ENCODE measurements at regions not wholly inside any gene's neighbourhood (a gene's known extent, or its start where the extent isn't known, plus 50 kb on each side); places are given as distances from the start of the nearest gene placed in this dataset.

DNA sequence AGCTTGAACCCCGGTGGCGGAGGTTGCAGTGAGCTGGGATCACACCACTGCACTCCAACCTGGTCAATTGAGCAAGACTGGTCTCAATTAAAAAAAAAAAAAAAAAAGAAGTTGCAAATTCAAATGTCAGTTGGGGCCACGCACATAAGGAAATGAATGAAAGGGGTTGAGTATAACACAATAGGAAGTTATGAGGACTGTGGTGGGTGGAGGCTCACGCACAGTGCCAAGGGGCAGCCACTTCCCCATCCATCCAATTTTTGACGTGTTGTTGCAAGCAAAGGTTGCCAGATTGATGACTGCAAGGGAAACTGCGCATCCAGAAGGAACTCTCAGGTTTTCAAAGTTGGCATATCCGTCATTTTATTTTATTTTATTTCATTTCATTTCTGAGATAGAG is 532.2 kb downstream of the NTRK3 start:
- H3K4me3 ChIP-seq (ENCODE audit: insufficient read depth, low read depth, low read length): no peak overlapping the region
- DNase-seq: no peak
- H3K27me3 ChIP-seq (ENCODE audit: control insufficient read depth, insufficient read depth, low read length): no peaks in the 10 kb centered on the region; the same call in 1 of the 2 replicates
- H3K36me3 ChIP-seq (replicated peaks; ENCODE audit: control insufficient read depth, insufficient read depth, low read length): no peaks in the 10 kb centered on the region

DNA sequence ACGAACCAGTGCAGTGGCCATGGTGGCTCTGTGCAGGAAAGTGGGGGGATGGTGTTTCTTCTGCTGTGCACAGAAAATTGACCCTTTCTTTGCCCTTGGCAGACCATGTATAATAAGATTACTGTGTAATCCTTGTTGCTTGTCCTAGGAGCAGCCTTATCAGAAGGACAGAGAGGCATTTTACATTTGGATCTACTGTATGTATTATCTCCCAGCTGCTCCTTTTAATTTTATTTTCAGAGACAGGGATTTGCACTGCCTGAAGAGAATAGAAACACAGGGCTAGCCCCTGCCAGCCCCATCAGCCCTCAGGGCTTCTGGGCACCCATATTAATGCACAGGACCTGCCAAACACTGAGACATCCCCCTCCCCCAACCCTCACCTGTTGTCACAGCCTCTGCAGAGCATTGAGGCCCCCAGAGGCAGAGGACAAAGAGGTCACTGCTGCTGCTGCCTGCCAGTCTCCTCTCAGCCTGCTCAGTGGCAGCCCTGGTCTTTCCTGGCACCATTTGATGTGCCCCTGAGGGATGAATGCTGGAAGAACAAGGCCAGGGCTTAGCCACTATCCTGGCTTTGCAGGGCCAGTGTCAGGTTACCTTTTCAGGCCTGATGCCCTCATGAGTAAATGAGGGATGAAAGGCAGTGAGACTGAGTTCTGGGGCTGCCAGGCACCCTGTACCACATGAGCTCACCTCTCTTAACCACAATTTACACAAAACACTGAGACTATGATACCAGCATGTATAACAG is 533.4 kb downstream of the NTRK3 start:
- no peaks in the 10 kb centered on the region; the same call in 1 of the 2 replicates for H3K27me3 ChIP-seq (ENCODE audit: control insufficient read depth, insufficient read depth, low read length)
- H3K4me3 ChIP-seq (ENCODE audit: insufficient read depth, low read depth, low read length): no peak overlapping the region
- peak; percentile 16 for DNase-seq
- H3K36me3 ChIP-seq (replicated peaks; ENCODE audit: control insufficient read depth, insufficient read depth, low read length): no peaks in the 10 kb centered on the region

DNA sequence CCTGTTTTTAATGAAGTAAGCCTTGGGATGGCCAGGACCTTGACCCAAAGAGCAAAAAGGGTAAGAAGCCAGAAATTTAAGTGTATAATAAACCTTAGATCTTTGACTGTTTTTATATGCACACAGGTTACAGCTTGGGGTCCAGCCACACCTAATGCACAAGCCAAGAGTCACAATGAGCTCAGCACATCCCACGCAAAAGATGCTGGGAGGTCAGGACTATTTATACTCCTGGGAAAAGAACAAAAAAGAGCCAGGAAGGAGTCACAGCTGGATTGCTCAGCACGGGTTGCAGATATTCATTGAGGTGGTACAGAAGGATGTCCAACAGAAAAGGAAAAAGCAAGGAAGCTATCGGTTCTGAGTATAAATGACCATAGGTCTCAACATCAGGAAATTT is 536.3 kb downstream of the NTRK3 start:
- no peak overlapping the region for H3K4me3 ChIP-seq (ENCODE audit: insufficient read depth, low read depth, low read length)

DNA sequence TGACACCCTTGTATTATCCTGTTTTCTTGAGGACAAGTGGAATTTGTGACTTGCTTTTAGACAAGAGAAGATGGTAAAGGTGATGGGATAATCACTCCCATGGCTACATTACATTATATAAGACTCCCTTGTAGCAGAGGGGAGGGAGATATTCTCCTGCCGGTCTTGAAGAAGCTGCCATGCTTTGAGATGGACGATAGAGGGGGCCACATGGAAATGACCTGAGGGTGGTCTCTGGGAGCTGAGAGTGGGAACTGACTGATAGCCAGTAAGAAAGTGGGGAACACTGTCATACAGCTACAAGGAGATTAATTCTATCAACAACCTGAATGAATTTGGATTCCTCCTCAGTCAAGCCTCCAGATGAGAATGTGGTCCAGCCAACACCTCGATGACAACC is 540.1 kb downstream of the NTRK3 start:
- Histone ChIP-seq H3K36me3 (replicated peaks; ENCODE audit: control insufficient read depth, insufficient read depth, low read length) (no peaks in the 10 kb centered on the region), H3K4me3 (ENCODE audit: insufficient read depth, low read depth, low read length) (no peak overlapping the region), H3K27me3 (ENCODE audit: control insufficient read depth, insufficient read depth, low read length) (no peaks in the 10 kb centered on the region)
- peak; percentile 40 for DNase-seq

More for the DNA sequence above, 536.3 kb downstream of the NTRK3 start:
- Histone ChIP-seq H3K36me3 (replicated peaks; ENCODE audit: control insufficient read depth, insufficient read depth, low read length) (no peaks in the 10 kb centered on the region), H3K27me3 (ENCODE audit: control insufficient read depth, insufficient read depth, low read length) (no peaks in the 10 kb centered on the region)
- DNase-seq: no peak

DNA sequence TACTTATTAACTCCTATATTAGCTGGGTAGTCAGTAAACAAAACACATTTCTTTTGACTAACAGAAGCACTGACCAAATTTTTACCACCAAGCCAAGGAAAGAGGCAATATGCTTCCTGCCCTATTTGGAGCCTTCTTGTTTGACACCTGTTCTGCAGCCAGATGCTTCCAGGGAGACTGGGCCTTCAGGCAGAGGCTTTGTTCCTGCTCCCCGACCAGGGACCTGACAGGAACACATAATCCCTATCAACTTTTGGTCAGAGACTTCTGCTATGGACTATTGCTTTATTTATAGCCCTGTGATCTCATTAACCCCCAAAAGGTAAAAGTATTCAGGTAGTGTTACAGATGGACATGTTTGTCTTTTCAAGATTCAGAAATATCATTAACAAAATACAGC is 541.3 kb downstream of the NTRK3 start:
- Histone ChIP-seq H3K27me3 (ENCODE audit: control insufficient read depth, insufficient read depth, low read length) (no peaks in the 10 kb centered on the region), H3K36me3 (replicated peaks; ENCODE audit: control insufficient read depth, insufficient read depth, low read length) (no peaks in the 10 kb centered on the region), H3K4me3 (ENCODE audit: insufficient read depth, low read depth, low read length) (no peak overlapping the region)
- DNase-seq: no peak

DNA sequence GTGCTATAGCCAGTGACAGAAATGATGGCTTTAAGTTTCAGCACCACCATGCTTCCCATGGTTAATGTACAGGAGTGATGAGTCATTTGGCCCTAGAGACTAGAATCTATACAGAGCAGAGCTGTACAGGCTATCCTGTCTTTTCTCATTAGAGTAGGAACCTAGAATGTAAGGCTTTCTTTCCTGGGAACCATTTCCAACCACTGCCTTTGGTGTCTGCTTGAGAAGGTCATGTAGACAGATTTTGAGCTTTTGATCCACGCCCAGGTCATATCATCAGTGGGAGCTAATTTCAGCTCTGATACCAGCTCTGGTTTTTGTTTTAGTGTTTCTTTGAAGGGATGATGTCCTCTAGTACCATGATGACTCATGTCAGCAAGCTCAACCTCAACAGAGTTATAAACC is 543.1 kb downstream of the NTRK3 start:
- no peak for DNase-seq
- H3K36me3 ChIP-seq (replicated peaks; ENCODE audit: control insufficient read depth, insufficient read depth, low read length): no peaks in the 10 kb centered on the region
- no peaks in the 10 kb centered on the region for H3K27me3 ChIP-seq (ENCODE audit: control insufficient read depth, insufficient read depth, low read length)
- H3K4me3 ChIP-seq (ENCODE audit: insufficient read depth, low read depth, low read length): no peak overlapping the region

DNA sequence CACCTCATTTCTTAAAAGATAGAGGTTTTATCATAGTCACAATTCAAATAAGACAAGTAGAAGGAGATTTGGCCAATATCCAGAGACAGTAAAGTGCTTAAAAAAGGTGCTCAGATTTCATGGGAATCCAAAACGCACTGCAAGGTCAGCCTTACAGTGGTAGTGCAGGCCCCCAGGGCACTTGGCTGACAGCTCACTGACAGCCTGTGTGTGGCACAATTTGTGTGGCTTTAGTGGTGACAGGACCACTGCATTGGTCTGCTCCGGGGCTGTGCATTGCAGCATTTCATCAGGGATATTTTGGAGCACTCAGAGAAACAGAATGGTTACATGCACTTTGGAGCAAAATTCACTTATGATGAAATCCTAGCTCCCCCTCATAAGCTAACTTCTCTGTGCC is 544.3 kb downstream of the NTRK3 start:
- H3K4me3 ChIP-seq (ENCODE audit: insufficient read depth, low read depth, low read length): no peak overlapping the region
- DNase-seq: no peak
- no peaks in the 10 kb centered on the region for H3K27me3 ChIP-seq (ENCODE audit: control insufficient read depth, insufficient read depth, low read length)
- H3K36me3 ChIP-seq (replicated peaks; ENCODE audit: control insufficient read depth, insufficient read depth, low read length): no peaks in the 10 kb centered on the region

DNA sequence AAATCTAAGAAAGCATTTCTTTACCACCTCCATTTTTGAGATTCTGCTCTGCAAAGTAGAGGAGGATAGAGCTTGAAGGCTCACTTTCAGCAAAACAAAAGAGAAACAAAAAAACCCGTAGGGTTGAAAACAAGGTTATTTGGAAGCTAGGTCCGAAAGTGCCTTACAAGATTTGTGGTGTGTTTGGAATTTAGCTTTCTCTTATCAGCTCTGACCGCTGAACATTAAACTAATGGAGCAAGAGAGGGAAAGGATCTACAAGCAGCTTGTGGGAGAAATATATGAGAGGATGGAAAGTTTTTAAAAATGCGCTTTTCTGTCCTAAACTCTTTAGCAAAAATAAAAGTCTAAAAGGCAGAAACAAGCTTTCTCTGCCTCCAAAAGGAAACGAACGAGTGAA is 545.5 kb downstream of the NTRK3 start:
- no peak overlapping the region for H3K4me3 ChIP-seq (ENCODE audit: insufficient read depth, low read depth, low read length)
- H3K27me3 ChIP-seq (ENCODE audit: control insufficient read depth, insufficient read depth, low read length): no peaks in the 10 kb centered on the region
- DNase-seq: no peak
- no peaks in the 10 kb centered on the region for H3K36me3 ChIP-seq (replicated peaks; ENCODE audit: control insufficient read depth, insufficient read depth, low read length)

DNA sequence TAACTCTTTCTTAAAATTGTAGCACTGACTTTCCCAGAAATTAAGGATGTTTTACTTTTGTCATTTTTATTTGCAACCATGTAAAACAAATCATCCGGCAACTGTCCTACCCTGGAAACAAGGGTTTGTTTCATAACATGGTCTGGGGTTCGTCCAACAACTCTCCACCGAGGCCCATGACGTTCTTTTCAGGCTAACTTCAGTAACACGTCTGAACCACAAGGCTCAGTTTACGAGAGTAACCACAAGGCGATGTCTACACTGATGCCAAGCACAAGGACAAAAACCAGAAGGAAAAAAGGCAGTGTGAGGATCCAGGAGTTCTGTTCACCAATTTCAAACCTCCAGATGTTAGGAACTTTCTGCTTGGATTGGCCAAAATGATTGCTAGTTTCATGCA is 546.1 kb downstream of the NTRK3 start:
- H3K36me3 ChIP-seq (replicated peaks; ENCODE audit: control insufficient read depth, insufficient read depth, low read length): no peaks in the 10 kb centered on the region
- no peak overlapping the region for H3K4me3 ChIP-seq (ENCODE audit: insufficient read depth, low read depth, low read length)
- H3K27me3 ChIP-seq (ENCODE audit: control insufficient read depth, insufficient read depth, low read length): no peaks in the 10 kb centered on the region
- no peak for DNase-seq

DNA sequence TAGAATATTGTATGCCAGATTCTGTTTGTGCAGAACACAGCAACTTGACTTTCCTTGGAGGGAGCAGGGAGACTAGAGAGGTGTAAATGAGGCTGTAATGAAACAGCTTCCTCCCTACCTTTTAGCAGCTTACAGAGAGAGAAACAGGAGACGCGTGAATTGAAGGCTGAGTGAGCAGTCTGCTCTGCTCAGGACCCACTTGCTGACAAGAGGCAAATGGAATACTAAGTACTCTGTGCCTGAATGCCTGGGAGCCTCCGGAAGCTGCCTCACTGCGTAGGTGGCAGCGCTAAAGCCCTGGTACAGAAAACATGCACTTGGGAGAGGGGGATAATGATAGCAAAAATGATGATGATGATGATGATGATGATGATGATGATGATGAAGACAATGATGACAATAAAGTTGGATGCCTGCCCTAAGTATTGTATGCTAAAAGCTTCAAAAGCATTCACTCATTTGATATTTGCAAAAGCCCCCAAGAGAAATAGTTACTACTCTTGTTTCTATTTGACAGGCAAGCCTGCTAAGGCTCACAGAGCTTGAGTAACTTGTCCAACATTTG is 548.9 kb downstream of the NTRK3 start:
- H3K27me3 ChIP-seq (ENCODE audit: control insufficient read depth, insufficient read depth, low read length): no peaks in the 10 kb centered on the region
- DNase-seq: no peak
- H3K4me3 ChIP-seq (ENCODE audit: insufficient read depth, low read depth, low read length): no peak overlapping the region
- H3K36me3 ChIP-seq (replicated peaks; ENCODE audit: control insufficient read depth, insufficient read depth, low read length): no peaks in the 10 kb centered on the region

DNA sequence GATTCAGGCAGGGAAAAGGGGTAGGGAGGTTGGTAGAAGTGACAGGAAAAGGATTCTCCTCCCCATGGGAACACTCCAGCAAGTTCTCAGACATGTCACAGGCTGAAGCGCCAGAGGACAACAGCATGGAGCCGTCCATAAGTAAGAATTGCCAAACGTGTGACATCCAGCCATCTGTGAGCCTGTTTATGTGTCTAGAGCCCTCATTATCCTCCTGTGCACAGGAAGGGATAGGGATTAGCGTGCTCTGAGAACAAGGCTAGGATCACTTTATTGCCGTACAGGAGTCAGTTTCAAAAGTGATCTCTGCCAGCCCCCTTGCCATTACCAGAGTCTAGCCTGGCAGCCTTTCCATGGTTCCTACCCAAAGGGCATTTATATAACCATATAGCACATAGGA is 549.5 kb downstream of the NTRK3 start:
- no peaks in the 10 kb centered on the region for H3K36me3 ChIP-seq (replicated peaks; ENCODE audit: control insufficient read depth, insufficient read depth, low read length)
- no peak for DNase-seq
- H3K4me3 ChIP-seq (ENCODE audit: insufficient read depth, low read depth, low read length): no peak overlapping the region
- no peaks in the 10 kb centered on the region for H3K27me3 ChIP-seq (ENCODE audit: control insufficient read depth, insufficient read depth, low read length)

DNA sequence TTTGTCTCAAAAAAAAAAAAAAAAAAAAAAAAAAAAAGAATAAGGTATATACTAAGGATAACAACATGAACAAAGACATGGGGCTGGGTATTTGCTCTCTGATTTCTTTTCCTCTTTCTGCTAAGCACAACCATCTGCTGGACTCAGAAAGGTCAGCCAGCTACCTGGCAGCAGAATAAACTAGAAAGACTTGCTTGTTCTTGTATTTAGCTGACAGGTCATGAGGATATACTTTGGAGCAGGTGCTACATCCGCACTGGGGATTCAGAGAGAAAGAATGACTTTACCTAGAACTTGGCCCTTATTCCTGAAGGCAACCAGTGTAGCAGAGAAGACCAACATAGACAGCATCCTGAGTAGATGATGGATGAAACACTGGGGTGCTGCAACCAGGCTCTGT is 550.5 kb downstream of the NTRK3 start:
- Histone ChIP-seq H3K27me3 (ENCODE audit: control insufficient read depth, insufficient read depth, low read length) (no peaks in the 10 kb centered on the region), H3K4me3 (ENCODE audit: insufficient read depth, low read depth, low read length) (no peak overlapping the region), H3K36me3 (replicated peaks; ENCODE audit: control insufficient read depth, insufficient read depth, low read length) (no peaks in the 10 kb centered on the region)
- no peak for DNase-seq

DNA sequence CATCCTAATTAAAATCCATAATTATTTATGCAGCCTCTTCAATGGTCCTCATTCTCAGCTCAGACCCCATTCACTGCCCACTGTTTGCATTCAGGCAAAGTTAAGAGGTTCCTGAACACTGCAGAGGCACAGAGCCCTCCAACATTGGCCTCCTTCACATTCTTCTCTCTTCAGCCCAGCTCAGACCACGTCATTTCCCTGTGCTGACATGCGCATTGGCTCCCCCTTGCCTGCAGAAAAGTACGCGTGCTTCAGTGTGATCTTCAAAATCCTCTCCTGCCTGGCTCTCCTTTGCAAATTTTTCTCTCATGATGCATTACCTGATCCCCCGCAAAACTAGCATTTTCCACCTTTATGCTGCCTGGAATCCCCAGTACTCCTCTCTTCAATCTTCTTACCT is 552.3 kb downstream of the NTRK3 start:
- Histone ChIP-seq H3K27me3 (ENCODE audit: control insufficient read depth, insufficient read depth, low read length) (no peaks in the 10 kb centered on the region), H3K4me3 (ENCODE audit: insufficient read depth, low read depth, low read length) (no peak overlapping the region), H3K36me3 (replicated peaks; ENCODE audit: control insufficient read depth, insufficient read depth, low read length) (no peaks in the 10 kb centered on the region)
- DNase-seq: no peak

DNA sequence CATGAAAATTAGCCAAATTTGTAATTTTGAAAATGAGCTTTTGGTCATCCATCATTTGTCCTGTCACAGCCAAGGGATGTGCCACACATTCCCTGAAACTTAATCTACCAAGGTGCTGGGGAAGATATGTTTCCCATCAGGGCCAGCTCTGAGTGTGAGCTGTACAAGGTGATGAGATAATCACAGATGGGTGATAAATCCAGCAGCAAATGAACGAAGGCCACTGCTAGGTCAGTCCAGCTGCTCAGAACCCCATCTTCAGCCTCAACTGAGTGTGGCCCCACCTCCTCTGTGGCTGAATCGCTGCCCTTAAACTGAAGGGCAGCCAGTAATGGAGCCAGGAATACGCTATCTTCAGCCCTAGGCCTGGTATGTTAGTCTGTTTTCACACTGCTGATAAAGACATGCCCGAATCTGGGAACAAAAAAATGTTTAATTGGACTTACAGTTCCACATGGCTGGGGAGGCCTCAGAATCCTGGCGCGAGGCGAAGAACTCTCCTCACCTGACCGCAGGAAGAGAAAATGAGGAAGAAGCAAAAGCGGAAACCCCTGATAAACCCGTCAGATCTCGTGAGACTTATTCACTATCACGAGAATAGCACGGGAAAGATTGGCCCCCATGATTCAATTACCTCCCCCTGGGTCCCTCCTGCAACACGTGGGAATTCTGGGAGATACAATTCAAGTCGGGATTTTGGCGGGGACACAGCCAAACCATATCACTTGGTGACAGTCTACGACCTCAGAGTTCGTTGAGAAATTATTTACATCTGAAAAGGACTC is 553.0 kb downstream of the NTRK3 start:
- Histone ChIP-seq H3K36me3 (replicated peaks; ENCODE audit: control insufficient read depth, insufficient read depth, low read length) (no peaks in the 10 kb centered on the region), H3K27me3 (ENCODE audit: control insufficient read depth, insufficient read depth, low read length) (no peaks in the 10 kb centered on the region), H3K4me3 (ENCODE audit: insufficient read depth, low read depth, low read length) (no peak overlapping the region)
- DNase-seq: no peak

DNA sequence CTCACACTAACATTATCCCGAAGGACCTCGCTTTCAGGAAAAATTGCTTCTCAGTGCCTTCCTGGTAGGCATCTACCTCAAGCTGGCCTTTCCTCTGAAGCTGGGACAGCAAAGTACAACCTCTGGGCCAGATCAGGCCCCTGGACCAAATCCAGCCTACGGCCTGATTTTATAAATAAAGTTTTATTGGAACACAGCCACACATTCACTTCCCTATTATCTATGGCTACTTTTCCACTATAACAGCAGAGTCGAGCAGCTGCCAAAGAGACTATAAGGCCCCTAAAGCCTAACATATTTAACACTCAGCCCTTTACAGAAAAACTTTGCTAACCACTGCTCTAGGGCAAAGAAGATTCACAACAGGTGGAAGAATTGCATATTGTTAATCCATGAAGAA is 554.3 kb downstream of the NTRK3 start:
- Histone ChIP-seq H3K27me3 (ENCODE audit: control insufficient read depth, insufficient read depth, low read length) (no peaks in the 10 kb centered on the region), H3K4me3 (ENCODE audit: insufficient read depth, low read depth, low read length) (no peak overlapping the region), H3K36me3 (replicated peaks; ENCODE audit: control insufficient read depth, insufficient read depth, low read length) (no peaks in the 10 kb centered on the region)
- no peak for DNase-seq

Data from H7 (cell line).